ENCODE measurements at regions not wholly inside any gene's neighbourhood (a gene's known extent, or its start where the extent isn't known, plus 50 kb on each side); places are given as distances from the start of the nearest gene placed in this dataset.

DNA sequence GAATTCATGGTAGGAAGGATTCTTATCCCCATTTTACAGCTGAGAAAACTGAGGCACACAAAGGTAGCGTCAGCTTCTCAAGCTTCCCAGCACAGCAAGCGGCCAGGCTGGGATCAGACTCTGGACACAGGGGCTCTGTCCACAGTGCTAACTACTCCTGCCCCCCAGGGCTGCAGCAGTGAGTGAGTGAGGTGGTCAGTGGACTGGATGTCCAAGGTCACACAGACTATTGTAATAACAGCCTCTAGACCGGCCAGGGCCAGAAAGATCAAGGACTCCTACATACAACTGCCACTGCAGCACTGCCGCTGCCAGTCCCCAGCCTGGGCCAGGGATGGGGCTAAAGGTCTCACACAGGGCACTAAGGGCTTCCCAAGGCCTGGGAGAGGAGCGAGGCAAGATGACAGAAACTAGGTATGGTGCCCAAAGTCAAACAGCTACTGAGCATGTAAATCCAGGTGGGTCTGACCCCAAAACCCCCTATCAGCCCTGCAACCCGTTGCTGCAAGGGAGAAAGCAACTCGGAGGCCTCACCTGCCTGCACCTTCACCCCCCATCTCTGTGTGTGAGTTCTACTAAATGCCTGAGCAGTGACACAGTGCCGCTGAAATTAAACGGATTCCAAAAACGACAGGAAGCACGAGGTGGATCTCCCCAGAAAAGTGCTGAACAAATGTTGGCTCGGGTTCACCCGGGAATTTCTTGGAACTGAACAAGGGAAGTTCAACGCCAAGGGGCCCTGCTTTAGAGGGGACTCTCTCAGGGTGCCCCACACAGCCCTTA, 161.8 kb upstream of the GRK3 start:
- FAIRE-seq = no peak

More for the DNA sequence above, 161.8 kb upstream of the GRK3 start:
- H3K9me3 ChIP-seq (replicated peaks; ENCODE audit: control insufficient read depth, insufficient read depth, low read length) = no peaks in the 10 kb centered on the region
- no peak overlapping the region for H3K27ac ChIP-seq (ENCODE audit: insufficient read depth, low read depth, low read length)
- no peak overlapping the region for H3K4me3 ChIP-seq (replicated peaks in 1 of 3; ENCODE audit: insufficient read depth in 1 of 3, low read depth in 1 of 3, low read length in 3 of 3)
- intact Hi-C loops (cut with micrococcal nuclease) = no loop called here
- peaks cover 32% of the 10 kb centered on the region for H3K4me1 ChIP-seq (ENCODE audit: control insufficient read depth, extremely low read depth, insufficient read depth, low read length)
- H3K27me3 ChIP-seq (ENCODE audit: control insufficient read depth in 2 of 2, insufficient read depth in 2 of 2, low read length in 2 of 2) = no peaks in the 10 kb centered on the region
- H3K9ac ChIP-seq (replicated peaks; ENCODE audit: extremely low read depth, insufficient read depth, low read length) = no peak overlapping the region
- dilution Hi-C loops (cut with MboI; ENCODE audit: extremely low pct_ligation_motif_present, low sequenced_read_pairs) = no loop called here
- no TSS peak for BruUV-seq (replicated peaks)
- H3K4me2 ChIP-seq (ENCODE audit: insufficient read depth, low read length) = peak overlapping the region; percentile 67
- CTCF ChIA-PET = interaction anchor here (1.1 kb wide), 1 partner anchor 24 kb away, joined by 4 read pairs; no protein-coding TSS in a partner anchor
- DNase-seq (ENCODE audit: low read depth, low spot score) = no peak
- H3K79me2 ChIP-seq (ENCODE audit: control insufficient read depth, insufficient read depth, low read length) = peaks cover 27% of the 10 kb centered on the region
- TF ChIP-seq MYC (IDR thresholded peaks at IDR 0.05; ENCODE audit: low read depth, low read length) (no peak), FOS (IDR thresholded peaks at IDR 0.05; ENCODE audit: borderline replicate concordance, insufficient read depth, low read length) (no peak), JUN (IDR thresholded peaks at IDR 0.05; ENCODE audit: borderline replicate concordance, insufficient read depth, insufficient read length, low read depth) (no peak), POLR2A (IDR thresholded peaks at IDR 0.05; ENCODE audit: low read depth, low read length) (no peak), MAX (IDR thresholded peaks at IDR 0.05; ENCODE audit: insufficient read depth, insufficient read length) (no peak), CTCF (IDR thresholded peaks at IDR 0.05; ENCODE audit: extremely low read depth in 1 of 2, insufficient read depth in 1 of 2, low read depth in 1 of 2, low read length in 2 of 2) (no peak), POLR2AphosphoS5 (IDR thresholded peaks at IDR 0.05; ENCODE audit: insufficient read depth, low read depth, low read length) (no peak), EZH2 (IDR thresholded peaks at IDR 0.05; ENCODE audit: borderline replicate concordance, low read depth, low read length, severe bottlenecking) (no peak), GATA2 (IDR thresholded peaks at IDR 0.05; ENCODE audit: insufficient read depth, insufficient read length, low read depth, low read length) (no peak)
- no peaks in the 10 kb centered on the region for H3K9me1 ChIP-seq (replicated peaks; ENCODE audit: control insufficient read depth, extremely low read depth, insufficient read depth, low read length)
- no peaks in the 10 kb centered on the region for H4K20me1 ChIP-seq (replicated peaks; ENCODE audit: control insufficient read depth, extremely low read depth, insufficient read depth, low read length)
- POLR2A ChIA-PET = no interaction called here
- H3K36me3 ChIP-seq (ENCODE audit: control insufficient read depth in 2 of 2, extremely low read depth in 1 of 2, insufficient read depth in 2 of 2, low read length in 2 of 2) = no peaks in the 10 kb centered on the region
- H2AFZ ChIP-seq (ENCODE audit: low read depth, low read length) = no peak overlapping the region
